ENCODE measurements at regions not wholly inside any gene's neighbourhood (a gene's known extent, or its start where the extent isn't known, plus 50 kb on each side); places are given as distances from the start of the nearest gene placed in this dataset.

GRCh38 chr16:17728196-17728595 lies 257.4 kb upstream of the XYLT1 start:
- TF ChIP-seq POLR2A (IDR thresholded peaks at IDR 0.05) (no peak), CTCF (IDR thresholded peaks at IDR 0.05) (no peak)
